T-cell (primary cell): ENCODE measurements at regions not wholly inside any gene's neighbourhood (a gene's known extent, or its start where the extent isn't known, plus 50 kb on each side); places are given as distances from the start of the nearest gene placed in this dataset.

Experiments
- ATAC-seq, 4 experiments: fragments of 200-7000 bp in 3 of 4; fragments of 150-1000 bp in 1 of 4; cut with Tn5 transposase; replicated peaks in 1 of 4; 1 replicate in 3 of 4; 2 replicates in 1 of 4; pipeline ENCODE4 v1.10.0; 2021; ENCODE audit warnings: moderate library complexity in 3 of 4, mild to moderate bottlenecking in 2 of 4, moderate number of reproducible peaks in 1 of 4
- CTCF ChIA-PET, 2 donors: fragments of 300-600 bp; sonication (Branson Sonifier 250); formaldehyde crosslinking; loops; one replicate each; lab custom pipeline; 2022; ENCODE audit warnings: antibody characterized with exemption in 2 of 2; lab: Charles Lee
- POLR2A ChIA-PET, 2 donors: fragments of 300-600 bp; sonication (Branson Sonifier 250); formaldehyde crosslinking; loops; one replicate each; lab custom pipeline; 2022; ENCODE audit warnings: antibody characterized with exemption in 2 of 2; lab: Charles Lee
- DNase-seq, 35 experiments: peaks; one replicate each; pipeline versions ENCODE4 v3.0.0 to v3.0.0-alpha.2; 2013 to 2023
- H3K27ac ChIP-seq: one replicate; pipeline ENCODE4 v1.5.1; 2013; ENCODE audit warnings: low read length
- H3K27me3 ChIP-seq, 2 experiments: replicated peaks in 1 of 2; 1 replicate in 1 of 2; 2 replicates in 1 of 2; pipeline versions ENCODE4 v1.6.1 to v1.7.0; 2013; ENCODE audit warnings: low read length in 1 of 2, mixed read lengths in 1 of 2; ENCODE audit not compliant: control insufficient read depth in 2 of 2, insufficient read depth in 2 of 2; ENCODE audit errors: extremely low read depth in 1 of 2
- H3K36me3 ChIP-seq, 2 donors: 1 replicate in 1 of 2; 2 replicates in 1 of 2; pipeline versions ENCODE4 v1.6.1 to v1.7.0; 2013; ENCODE audit warnings: low read length in 1 of 2; ENCODE audit not compliant: control insufficient read depth in 2 of 2, insufficient read depth in 1 of 2; ENCODE audit errors: extremely low read depth in 1 of 2
- H3K4me1 ChIP-seq, 2 experiments: 1 replicate in 1 of 2; 2 replicates in 1 of 2; pipeline versions ENCODE4 v1.6.1 to v1.7.0; 2013; ENCODE audit warnings: low read length in 2 of 2, mixed read lengths in 1 of 2; ENCODE audit not compliant: insufficient read depth in 2 of 2, control insufficient read depth in 1 of 2; ENCODE audit errors: extremely low read depth in 1 of 2
- H3K4me3 ChIP-seq, 2 donors: 1 replicate in 1 of 2; 2 replicates in 1 of 2; pipeline versions ENCODE4 v1.5.1 to v1.7.0; 2013; ENCODE audit warnings: mild to moderate bottlenecking in 2 of 2, low read length in 1 of 2, moderate library complexity in 1 of 2; ENCODE audit not compliant: control insufficient read depth in 1 of 2; ENCODE audit errors: extremely low read depth in 1 of 2
- H3K9me3 ChIP-seq: 2 replicates; pipeline ENCODE4 v1.7.0; 2013
- H3K27ac Mint-ChIP-seq, 2 donors: one replicate each; pipeline ENCODE4 v1.8.0; 2020 to 2021; ENCODE audit warnings: mild to moderate bottlenecking in 2 of 2, mixed read lengths in 2 of 2
- H3K27me3 Mint-ChIP-seq, 2 donors: one replicate each; pipeline ENCODE4 v1.8.0; 2021 to 2022; ENCODE audit warnings: mixed read lengths in 2 of 2
- H3K36me3 Mint-ChIP-seq: one replicate; pipeline ENCODE4 v1.8.0; 2021; ENCODE audit warnings: mixed read lengths
- H3K4me1 Mint-ChIP-seq, 3 donors: one replicate each; pipeline ENCODE4 v1.8.0; 2020 to 2022; ENCODE audit warnings: mixed read lengths in 3 of 3, mild to moderate bottlenecking in 1 of 3
- H3K4me3 Mint-ChIP-seq, 3 donors: one replicate each; pipeline ENCODE4 v1.8.0; 2020 to 2022; ENCODE audit warnings: mild to moderate bottlenecking in 3 of 3, mixed read lengths in 3 of 3, moderate library complexity in 3 of 3
- H3K9me3 Mint-ChIP-seq, 3 donors: one replicate each; pipeline ENCODE4 v1.8.0; 2020 to 2022; ENCODE audit warnings: mixed read lengths in 3 of 3
- WGBS: methylation state at CpG from one replicate; pipeline ENCODE4 v1.1.5; 2013; ENCODE audit warnings: missing lambda C conversion rate; ENCODE audit not compliant: insufficient coverage; 5-methylcytosine and 5-hydroxymethylcytosine counted together

DNA sequence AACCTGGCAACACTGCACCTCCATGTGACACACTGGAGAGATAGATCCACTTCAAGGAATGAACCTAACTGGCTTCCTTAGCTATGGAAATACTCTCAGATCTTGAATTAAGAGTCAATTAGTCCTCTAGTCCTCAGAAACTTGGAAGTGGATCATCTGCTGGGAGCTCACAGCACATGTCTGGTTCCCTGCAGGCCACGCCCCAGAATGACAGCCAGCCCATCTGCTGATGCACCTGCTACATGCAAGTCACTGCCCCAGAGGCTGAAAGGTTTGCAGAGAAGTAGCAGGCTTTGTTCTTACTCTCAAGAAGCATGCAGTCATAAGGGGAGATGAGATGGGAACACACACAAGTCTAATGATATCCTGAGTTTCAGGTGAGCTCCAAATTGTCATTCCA, 275.9 kb downstream of the SKAP2 start:
- Histone ChIP-seq H3K9me3 (no peaks in the 10 kb centered on the region), H3K4me1 (no peaks in the 10 kb centered on the region), H3K27me3 (peaks cover 0 to 12% of the 10 kb centered on the region in 2 experiments), H3K36me3 (no peaks in the 10 kb centered on the region), H3K27ac (no peak overlapping the region), H3K4me3 (no peak overlapping the region)
- peaks cover 7 to 33% of the 10 kb centered on the region in 2 donors for H3K27me3 Mint-ChIP-seq
- no peaks in the 10 kb centered on the region for H3K36me3 Mint-ChIP-seq
- ChIA-PET CTCF (interaction anchor here in 1 of 2 donors (0.6 kb wide), 1 partner anchor 8 kb away, joined by 3 read pairs; no protein-coding TSS in a partner anchor), POLR2A (no interaction called here)
- no peak overlapping the region for H3K27ac Mint-ChIP-seq
- no peaks in the 10 kb centered on the region for H3K4me1 Mint-ChIP-seq
- no peak for ATAC-seq
- H3K4me3 Mint-ChIP-seq = no peak overlapping the region
- H3K9me3 Mint-ChIP-seq = no peaks in the 10 kb centered on the region
- 83% methylated on average over 1 of the region's 1 CpG for WGBS
- no peak for DNase-seq

GRCh38 chr7:26590709-26591108, 273.7 kb downstream of the SKAP2 start:
- H3K4me3 ChIP-seq = no peak overlapping the region
- no peak overlapping the region for H3K27ac ChIP-seq
- Mint-ChIP-seq H3K4me3 (no peak overlapping the region), H3K27ac (no peak overlapping the region), H3K27me3 (peaks cover 7 to 33% of the 10 kb centered on the region in 2 donors), H3K4me1 (no peaks in the 10 kb centered on the region), H3K36me3 (no peaks in the 10 kb centered on the region), H3K9me3 (no peaks in the 10 kb centered on the region)
- no peaks in the 10 kb centered on the region for H3K4me1 ChIP-seq
- no peak for ATAC-seq
- WGBS = no CpG with 5 or more reads among the region's 2 CpGs
- DNase-seq = no peak
- peaks cover 0 to 12% of the 10 kb centered on the region in 2 experiments for H3K27me3 ChIP-seq
- ChIA-PET CTCF (no interaction called here), POLR2A (no interaction called here)
- H3K36me3 ChIP-seq = no peaks in the 10 kb centered on the region
- H3K9me3 ChIP-seq = no peaks in the 10 kb centered on the region

- no peaks in the 10 kb centered on the region for H3K4me1 Mint-ChIP-seq
- CTCF ChIA-PET = no interaction called here
- Histone ChIP-seq H3K27ac (no peak overlapping the region), H3K36me3 (no peaks in the 10 kb centered on the region), H3K9me3 (no peaks in the 10 kb centered on the region), H3K27me3 (peaks cover 0 to 12% of the 10 kb centered on the region in 2 experiments), H3K4me1 (no peaks in the 10 kb centered on the region), H3K4me3 (no peak overlapping the region)
- POLR2A ChIA-PET = no interaction called here
- DNase-seq (no peak), ATAC-seq (no peak)
- H3K36me3 Mint-ChIP-seq = no peaks in the 10 kb centered on the region
- H3K27me3 Mint-ChIP-seq = peaks cover 7 to 28% of the 10 kb centered on the region in 2 donors
- H3K4me3 Mint-ChIP-seq = no peak overlapping the region
- no peaks in the 10 kb centered on the region for H3K9me3 Mint-ChIP-seq
- no peak overlapping the region for H3K27ac Mint-ChIP-seq
These were observed 272.4 kb downstream of the SKAP2 start for GRCh38 chr7:26592011-26592410.

- Mint-ChIP-seq H3K4me1 (no peaks in the 10 kb centered on the region), H3K36me3 (no peaks in the 10 kb centered on the region), H3K4me3 (no peak overlapping the region), H3K27ac (no peak overlapping the region), H3K9me3 (no peaks in the 10 kb centered on the region), H3K27me3 (peaks cover 2 to 20% of the 10 kb centered on the region in 2 donors)
- CTCF ChIA-PET = no interaction called here
- Histone ChIP-seq H3K27me3 (peaks cover 0 to 9% of the 10 kb centered on the region in 2 experiments), H3K4me1 (no peaks in the 10 kb centered on the region), H3K27ac (no peak overlapping the region), H3K9me3 (no peaks in the 10 kb centered on the region), H3K36me3 (no peaks in the 10 kb centered on the region), H3K4me3 (no peak overlapping the region)
- no peak for ATAC-seq
- POLR2A ChIA-PET = no interaction called here
- no peak for DNase-seq
- WGBS = 85% methylated on average over 8 of the region's 9 CpGs
These were observed 271.0 kb downstream of the SKAP2 start for GRCh38 chr7:26593393-26593792.

- ChIA-PET CTCF (no interaction called here), POLR2A (no interaction called here)
- Histone ChIP-seq H3K27ac (no peak overlapping the region), H3K4me3 (no peak overlapping the region), H3K4me1 (no peaks in the 10 kb centered on the region), H3K9me3 (no peaks in the 10 kb centered on the region), H3K36me3 (no peaks in the 10 kb centered on the region), H3K27me3 (peaks cover 0 to 7% of the 10 kb centered on the region in 2 experiments)
- Mint-ChIP-seq H3K27ac (no peak overlapping the region), H3K36me3 (no peaks in the 10 kb centered on the region), H3K9me3 (no peaks in the 10 kb centered on the region), H3K27me3 (peaks cover 1 to 16% of the 10 kb centered on the region in 2 donors), H3K4me3 (no peak overlapping the region), H3K4me1 (no peaks in the 10 kb centered on the region)
- no peak for DNase-seq
- ATAC-seq = no peak
- WGBS = 40% methylated on average over 1 of the region's 5 CpGs
These were observed 270.5 kb downstream of the SKAP2 start for GRCh38 chr7:26593896-26594295.

GRCh38 chr7:26594553-26594952, 269.8 kb downstream of the SKAP2 start:
- Histone ChIP-seq H3K9me3 (no peaks in the 10 kb centered on the region), H3K36me3 (no peaks in the 10 kb centered on the region), H3K4me3 (no peak overlapping the region), H3K27me3 (peaks cover 0 to 7% of the 10 kb centered on the region in 2 experiments), H3K27ac (no peak overlapping the region), H3K4me1 (no peaks in the 10 kb centered on the region)
- H3K4me3 Mint-ChIP-seq = no peak overlapping the region
- no peaks in the 10 kb centered on the region for H3K9me3 Mint-ChIP-seq
- CTCF ChIA-PET = no interaction called here
- H3K27ac Mint-ChIP-seq = no peak overlapping the region
- POLR2A ChIA-PET = no interaction called here
- DNase-seq (no peak), ATAC-seq (no peak)
- no peaks in the 10 kb centered on the region for H3K4me1 Mint-ChIP-seq
- no CpG with 5 or more reads among the region's 6 CpGs for WGBS
- H3K36me3 Mint-ChIP-seq = no peaks in the 10 kb centered on the region
- peaks cover 1 to 16% of the 10 kb centered on the region in 2 donors for H3K27me3 Mint-ChIP-seq

DNA sequence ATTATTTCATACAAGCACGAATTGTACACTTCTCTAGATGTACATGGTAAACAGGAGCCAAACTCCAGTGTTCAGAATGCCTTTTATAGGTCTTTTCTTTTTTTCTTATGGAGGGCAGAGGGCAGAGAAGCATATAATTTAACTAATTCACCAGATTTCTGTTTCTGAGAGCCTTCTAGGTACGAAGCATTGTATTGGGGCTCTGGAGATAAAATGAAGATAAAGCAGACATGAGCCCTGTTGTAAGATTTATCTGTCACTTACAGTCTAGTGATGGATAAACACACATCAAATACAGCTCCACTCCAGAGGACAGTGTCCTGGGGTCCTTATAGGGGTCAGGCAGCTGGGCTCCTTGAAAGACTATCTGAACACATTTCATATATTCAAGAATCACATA, 265.5 kb downstream of the SKAP2 start:
- H3K27me3 ChIP-seq = no peaks in the 10 kb centered on the region
- no CpG with 5 or more reads among the region's 2 CpGs for WGBS
- POLR2A ChIA-PET = no interaction called here
- Mint-ChIP-seq H3K4me1 (no peaks in the 10 kb centered on the region), H3K36me3 (no peaks in the 10 kb centered on the region), H3K9me3 (no peaks in the 10 kb centered on the region), H3K27ac (no peak overlapping the region), H3K27me3 (peaks cover 3 to 4% of the 10 kb centered on the region in 2 donors), H3K4me3 (no peak overlapping the region)
- H3K27ac ChIP-seq = no peak overlapping the region
- no peaks in the 10 kb centered on the region for H3K9me3 ChIP-seq
- no peaks in the 10 kb centered on the region for H3K4me1 ChIP-seq
- H3K36me3 ChIP-seq = no peaks in the 10 kb centered on the region
- no peak overlapping the region for H3K4me3 ChIP-seq
- CTCF ChIA-PET = no interaction called here
- no peak for DNase-seq
- ATAC-seq = no peak
